Stimulated activated naive CD8-positive, alpha-beta T cell treated with anti-CD3 and anti-CD28 coated beads, Interleukin-15, amount 100 ng/mL, for 72 hours (primary cell): ENCODE measurements at regions not wholly inside any gene's neighbourhood (a gene's known extent, or its start where the extent isn't known, plus 50 kb on each side); places are given as distances from the start of the nearest gene placed in this dataset.
"Not testable (repeated sequence)": the region's sequence is repeated elsewhere in the genome, so short reads cannot be mapped to it uniquely, and the experiment has no call there.

ENCODE experiments used
- ATAC-seq: fragments of 150-1000 bp; cut with Tn5 transposase; 2 replicates; pipeline ENCODE4 v1.10.0; 2021; ENCODE audit warnings: mild to moderate bottlenecking, moderate library complexity
- DNase-seq, 2 donors: peaks; one replicate each; pipeline ENCODE4 v3.0.0; 2021 to 2022
- H3K27ac Mint-ChIP-seq, 2 donors: one replicate each; pipeline ENCODE4 v1.8.0; 2022; ENCODE audit warnings: mild to moderate bottlenecking in 2 of 2, mixed read lengths in 2 of 2, moderate library complexity in 2 of 2
- H3K27me3 Mint-ChIP-seq: one replicate; pipeline ENCODE4 v1.8.0; 2022; ENCODE audit warnings: mixed read lengths
- H3K4me1 Mint-ChIP-seq: one replicate; pipeline ENCODE4 v1.8.0; 2022; ENCODE audit warnings: mild to moderate bottlenecking, mixed read lengths
- H3K4me3 Mint-ChIP-seq, 2 donors: one replicate each; pipeline ENCODE4 v1.8.0; 2022; ENCODE audit warnings: mild to moderate bottlenecking in 2 of 2, mixed read lengths in 2 of 2, moderate library complexity in 1 of 2
- H3K9me3 Mint-ChIP-seq, 2 donors: one replicate each; pipeline ENCODE4 v1.8.0; 2022; ENCODE audit warnings: mixed read lengths in 2 of 2

DNA sequence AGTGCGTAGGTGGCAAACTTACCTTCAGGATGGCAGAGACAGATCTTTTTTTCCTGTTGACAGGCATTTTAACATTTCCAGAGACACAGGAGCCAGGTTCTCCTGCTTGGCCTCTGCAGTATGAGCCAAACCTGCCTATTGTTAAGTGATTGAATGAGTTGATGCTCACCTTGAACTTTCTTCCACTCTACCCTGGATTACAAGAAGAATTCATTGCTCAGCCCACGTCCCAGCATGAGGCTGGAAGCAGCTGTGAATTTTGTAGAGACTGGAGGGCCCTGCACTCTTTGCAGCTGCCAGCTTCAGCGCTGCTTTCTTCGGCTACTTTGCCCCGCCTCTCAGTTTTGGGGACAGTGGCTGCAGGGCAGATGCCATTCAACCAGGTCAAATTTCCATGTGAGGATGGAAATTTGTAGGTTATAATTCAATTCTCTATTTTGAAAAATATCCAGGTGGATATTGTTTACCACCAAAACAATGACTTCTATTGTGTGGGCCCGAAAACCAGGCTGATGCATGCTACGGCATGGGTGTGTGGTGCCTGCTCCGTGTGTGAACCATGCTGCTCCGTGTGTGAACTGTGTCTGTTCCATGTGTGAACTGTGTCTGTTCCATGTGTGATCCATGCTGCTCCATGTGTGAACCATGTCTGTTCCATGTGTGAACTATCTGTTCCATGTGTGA is 75.2 kb upstream of the METTL9 start:
- H3K4me3 Mint-ChIP-seq: no peak overlapping the region
- H3K27me3 Mint-ChIP-seq: no peaks in the 10 kb centered on the region
- no peak overlapping the region for H3K27ac Mint-ChIP-seq
- H3K4me1 Mint-ChIP-seq: peaks cover 5% of the 10 kb centered on the region
- H3K9me3 Mint-ChIP-seq: no peaks in the 10 kb centered on the region
- ATAC-seq: no peak
- DNase-seq: no peak

DNA sequence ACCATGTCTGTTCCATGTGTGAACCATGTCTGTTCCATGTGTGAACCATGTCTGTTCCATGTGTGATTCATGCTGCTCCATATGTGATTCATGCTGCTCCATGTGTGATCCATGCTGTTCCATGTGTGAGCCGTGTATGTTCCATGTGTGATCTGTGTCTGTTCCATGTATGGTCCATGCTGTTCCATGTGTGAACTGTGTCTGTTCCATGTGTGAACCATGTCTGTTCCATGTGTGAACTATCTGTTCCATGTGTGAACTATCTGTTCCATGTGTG is 74.7 kb upstream of the METTL9 start:
- H3K4me1 Mint-ChIP-seq, H3K27me3 Mint-ChIP-seq, DNase-seq, ATAC-seq, H3K27ac Mint-ChIP-seq, H3K4me3 Mint-ChIP-seq, H3K9me3 Mint-ChIP-seq: not testable (repeated sequence)

DNA sequence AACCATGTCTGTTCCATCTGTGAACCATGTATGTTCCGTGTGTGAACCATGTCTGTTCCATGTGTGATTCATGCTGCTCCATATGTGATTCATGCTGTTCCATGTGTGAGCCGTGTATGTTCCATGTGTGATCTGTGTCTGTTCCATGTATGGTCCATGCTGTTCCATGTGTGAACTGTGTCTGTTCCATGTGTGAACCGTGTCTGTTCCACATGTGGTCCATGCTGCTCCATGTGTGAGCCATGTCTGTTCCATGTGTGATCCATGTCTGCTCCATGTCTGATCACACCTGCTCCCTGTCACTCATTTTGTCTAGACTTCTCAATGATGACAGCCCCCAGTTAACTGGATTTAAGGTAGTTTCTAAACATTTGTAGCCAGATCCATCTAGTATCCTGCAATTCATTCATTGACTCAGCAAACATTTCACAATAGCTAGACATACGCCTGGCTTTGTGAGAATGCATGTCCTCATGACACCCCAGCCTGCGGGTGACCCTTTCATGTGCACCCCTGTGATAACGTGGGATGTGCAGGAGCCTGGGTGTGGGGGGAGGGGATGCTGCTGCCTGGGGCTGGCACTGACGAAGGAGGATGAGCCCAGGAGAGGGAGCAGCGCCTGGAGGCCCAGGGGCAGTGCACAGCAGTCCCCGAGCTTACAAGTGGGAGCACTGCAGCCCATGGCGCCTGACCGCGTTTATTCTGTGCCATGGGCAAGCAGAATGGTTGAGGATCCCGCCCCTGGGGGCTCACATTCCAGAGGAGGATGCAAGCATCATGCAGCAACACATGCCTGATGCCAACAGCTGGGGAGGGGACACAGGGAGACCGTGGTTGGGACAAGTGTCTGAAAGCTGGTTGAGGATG is 74.1 kb upstream of the METTL9 start:
- not testable (repeated sequence) for H3K27me3 Mint-ChIP-seq, H3K9me3 Mint-ChIP-seq, H3K4me1 Mint-ChIP-seq, H3K27ac Mint-ChIP-seq, H3K4me3 Mint-ChIP-seq, DNase-seq, ATAC-seq

DNA sequence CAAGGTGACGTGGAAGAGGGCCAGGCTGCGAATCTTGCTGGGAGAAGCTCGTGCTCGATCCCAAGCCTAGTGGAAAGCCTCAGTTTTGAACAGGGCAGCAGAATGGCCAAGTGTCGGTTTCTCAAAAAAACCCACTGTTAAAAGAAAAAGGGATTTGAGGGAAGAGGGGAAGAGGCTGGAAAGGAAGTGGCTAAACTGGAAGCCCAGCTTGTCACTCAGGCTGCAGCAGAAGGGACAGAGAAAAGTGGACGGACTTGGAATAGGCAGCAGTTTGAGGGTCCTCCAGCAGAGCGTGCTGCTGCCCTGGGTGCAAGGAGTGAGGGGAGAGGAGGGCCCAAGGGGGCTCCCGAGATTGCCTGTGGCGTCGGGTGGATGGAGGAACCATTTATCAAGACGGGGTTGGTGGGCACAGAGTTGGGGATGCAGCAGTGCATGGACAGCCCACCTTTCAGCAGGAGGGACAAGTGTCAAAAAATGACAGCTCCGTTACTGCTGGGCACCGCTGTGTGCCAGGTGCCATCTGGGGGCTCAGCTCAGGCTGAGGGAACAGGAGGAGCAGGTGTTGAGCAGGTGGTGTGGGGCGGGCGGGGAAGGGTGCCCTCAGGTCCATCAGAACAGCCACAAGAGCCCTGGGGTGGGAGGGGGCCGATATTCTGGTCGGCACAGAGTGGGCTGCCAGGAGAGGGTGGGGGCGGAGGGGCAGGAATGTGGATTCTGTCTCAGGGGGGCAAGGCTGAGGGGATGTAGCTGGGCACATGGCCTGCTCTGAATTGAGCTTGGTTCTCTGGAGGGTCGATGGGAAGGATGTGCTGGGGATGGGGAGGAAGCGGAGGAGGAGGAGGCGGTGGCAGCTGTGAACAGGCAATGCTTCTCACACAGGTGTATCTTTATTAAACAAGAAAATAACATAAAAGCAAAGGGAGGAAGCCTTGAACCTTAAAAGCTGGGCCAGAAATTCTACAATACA is 73.1 kb upstream of the METTL9 start:
- ATAC-seq: peak; percentile 21
- H3K4me1 Mint-ChIP-seq, H3K27ac Mint-ChIP-seq, DNase-seq, H3K4me3 Mint-ChIP-seq, H3K9me3 Mint-ChIP-seq, H3K27me3 Mint-ChIP-seq: not testable (repeated sequence)

DNA sequence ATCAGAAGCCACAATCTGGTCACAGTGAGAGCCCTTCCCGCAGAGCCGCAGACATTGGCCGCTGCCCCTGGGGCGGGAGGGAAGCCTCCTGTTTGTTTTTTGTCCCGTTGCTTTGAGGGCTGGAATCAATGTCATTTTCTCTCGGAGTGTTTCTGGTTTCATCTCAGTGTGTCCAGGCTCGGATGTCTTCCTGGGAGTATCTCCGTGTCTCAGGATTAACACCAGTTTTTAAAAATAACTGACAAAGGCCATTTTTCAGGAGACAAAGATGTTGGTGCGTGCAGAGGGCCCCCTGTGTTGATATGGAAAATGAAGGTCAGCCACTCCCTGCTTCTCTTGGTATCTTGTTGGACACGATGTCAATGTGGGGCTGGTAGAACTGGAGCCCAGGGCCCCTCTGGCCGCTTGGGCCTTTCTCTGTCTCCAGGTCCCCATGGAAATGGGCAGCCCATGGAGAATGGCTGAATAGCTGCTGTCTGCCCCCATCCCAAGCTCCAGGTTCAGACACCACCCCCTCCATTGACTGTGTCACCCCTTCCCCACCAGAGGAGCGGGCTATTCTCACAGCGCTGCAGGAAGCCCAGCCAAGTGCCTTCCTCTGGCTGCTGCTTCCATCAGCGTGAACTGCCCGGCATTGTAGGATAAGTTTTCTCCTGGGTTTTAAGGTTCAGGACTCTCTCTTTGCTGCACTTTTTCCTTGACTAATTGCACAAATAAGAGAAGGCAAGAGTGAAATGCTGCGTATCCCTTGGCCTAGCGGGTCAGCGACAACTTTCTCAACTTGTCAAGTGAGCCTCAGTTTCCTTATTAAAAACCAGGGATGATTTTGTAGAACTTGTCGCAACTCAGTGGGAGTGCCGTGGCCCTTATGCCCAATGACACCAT is 72.2 kb upstream of the METTL9 start:
- Mint-ChIP-seq H3K9me3 (no peaks in the 10 kb centered on the region), H3K4me1 (no peaks in the 10 kb centered on the region), H3K27me3 (no peaks in the 10 kb centered on the region), H3K4me3 (no peak overlapping the region), H3K27ac (no peak overlapping the region)
- ATAC-seq (no peak), DNase-seq (no peak)

DNA sequence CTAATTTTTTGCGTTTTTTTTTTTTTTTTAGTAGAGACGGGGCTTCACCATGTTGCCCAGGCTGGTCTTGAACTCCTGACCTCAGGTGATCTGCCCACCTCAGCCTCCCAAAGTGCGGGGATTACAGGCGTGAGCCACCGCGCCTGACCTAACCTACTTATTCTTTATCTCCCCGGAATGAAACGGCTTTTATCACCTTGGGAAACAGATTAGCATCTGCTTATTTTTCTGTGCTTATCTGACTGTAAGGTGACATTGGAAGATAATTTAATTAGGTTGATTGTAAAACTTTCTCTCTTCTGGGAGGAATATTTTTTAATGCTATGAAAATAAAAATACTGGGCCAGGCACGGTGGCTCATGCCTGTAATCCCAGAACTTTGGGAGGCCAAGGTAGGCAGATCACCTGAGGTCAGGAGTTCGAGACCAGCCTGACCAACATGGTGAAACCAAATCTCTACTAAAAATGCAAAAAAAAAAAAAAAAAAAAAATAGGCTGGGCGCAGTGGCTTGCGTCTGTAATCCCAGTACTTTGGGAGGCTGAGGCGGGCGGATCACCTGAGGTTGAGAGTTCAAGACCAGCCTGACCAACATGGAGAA is 70.2 kb upstream of the METTL9 start:
- not testable (repeated sequence) for DNase-seq, H3K27me3 Mint-ChIP-seq, ATAC-seq, H3K4me3 Mint-ChIP-seq, H3K9me3 Mint-ChIP-seq, H3K4me1 Mint-ChIP-seq, H3K27ac Mint-ChIP-seq

DNA sequence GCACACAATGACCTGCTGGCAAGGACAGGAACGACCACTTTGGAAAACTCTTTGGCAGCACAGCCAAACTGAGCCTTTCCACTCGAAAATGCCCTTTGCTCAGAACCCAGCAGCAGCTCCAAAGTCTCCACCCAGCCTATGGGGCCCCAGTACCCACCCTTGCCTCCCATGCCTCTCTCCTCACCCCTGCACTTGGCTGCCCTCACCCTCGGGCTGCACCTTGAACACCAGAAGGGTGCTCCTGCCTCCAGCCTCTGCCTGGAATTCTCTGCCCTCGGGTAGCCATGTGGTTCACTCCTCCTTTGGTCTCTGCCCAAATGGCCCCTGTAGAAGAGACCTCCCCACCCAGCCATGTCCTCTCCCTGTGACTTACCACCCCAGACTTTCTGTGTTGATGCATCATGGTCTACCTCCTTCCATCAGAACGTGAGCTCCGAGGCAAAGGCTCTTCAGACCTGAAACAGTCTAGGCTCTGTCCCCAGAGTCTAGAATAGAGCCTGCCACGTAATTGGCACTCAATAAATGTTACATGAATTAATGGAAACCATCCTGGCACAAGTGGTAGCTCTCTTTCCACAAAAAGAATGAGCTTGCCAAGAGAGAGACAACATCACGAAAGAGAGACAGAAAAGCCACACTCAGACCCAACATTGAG is 68.5 kb upstream of the METTL9 start:
- not testable (repeated sequence) for ATAC-seq, H3K4me3 Mint-ChIP-seq, H3K4me1 Mint-ChIP-seq, DNase-seq, H3K27me3 Mint-ChIP-seq, H3K27ac Mint-ChIP-seq, H3K9me3 Mint-ChIP-seq

DNA sequence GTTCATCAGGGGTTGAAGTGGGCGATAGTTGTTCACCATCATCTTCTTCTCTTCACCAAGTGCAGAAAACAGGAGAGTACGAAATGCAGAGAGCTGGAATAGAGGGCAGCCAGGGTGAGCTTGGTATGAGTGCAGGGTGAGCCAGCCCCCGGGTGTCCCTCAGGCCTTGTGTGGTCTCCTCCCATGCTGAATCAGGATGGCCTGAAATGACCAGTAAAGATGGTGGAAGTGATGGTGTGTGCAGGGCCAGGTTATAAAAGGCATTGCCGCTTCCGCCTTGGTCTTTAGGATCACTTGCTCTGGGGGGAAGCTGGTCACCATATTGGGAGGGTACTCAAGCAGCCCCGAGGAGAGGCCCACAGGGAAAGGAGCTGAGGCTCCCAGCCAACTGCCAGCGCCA is 66.4 kb upstream of the METTL9 start:
- H3K4me3 Mint-ChIP-seq, H3K4me1 Mint-ChIP-seq, ATAC-seq, H3K27ac Mint-ChIP-seq, H3K27me3 Mint-ChIP-seq, H3K9me3 Mint-ChIP-seq, DNase-seq: not testable (repeated sequence)

DNA sequence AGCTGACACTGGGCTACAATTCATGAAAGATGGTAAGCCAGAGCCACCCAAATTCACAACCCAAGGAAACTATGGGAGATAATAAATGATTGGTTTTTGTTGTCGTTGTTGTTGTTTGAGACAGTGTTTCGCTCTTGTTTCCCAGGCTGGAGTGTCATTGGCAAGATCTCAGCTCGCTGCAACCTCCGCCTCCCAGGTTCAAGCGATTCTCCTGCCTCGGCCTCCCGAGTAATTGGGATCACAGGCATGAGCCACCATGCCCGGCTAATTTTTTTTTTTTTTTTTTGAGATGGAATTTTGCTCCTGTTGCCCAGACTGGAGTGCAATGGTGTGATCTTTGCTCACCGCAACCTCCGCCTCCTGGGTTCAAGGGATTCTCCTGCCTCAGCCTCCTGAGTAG is 65.9 kb upstream of the METTL9 start:
- H3K27ac Mint-ChIP-seq, H3K27me3 Mint-ChIP-seq, H3K4me1 Mint-ChIP-seq, DNase-seq, H3K4me3 Mint-ChIP-seq, H3K9me3 Mint-ChIP-seq, ATAC-seq: not testable (repeated sequence)

DNA sequence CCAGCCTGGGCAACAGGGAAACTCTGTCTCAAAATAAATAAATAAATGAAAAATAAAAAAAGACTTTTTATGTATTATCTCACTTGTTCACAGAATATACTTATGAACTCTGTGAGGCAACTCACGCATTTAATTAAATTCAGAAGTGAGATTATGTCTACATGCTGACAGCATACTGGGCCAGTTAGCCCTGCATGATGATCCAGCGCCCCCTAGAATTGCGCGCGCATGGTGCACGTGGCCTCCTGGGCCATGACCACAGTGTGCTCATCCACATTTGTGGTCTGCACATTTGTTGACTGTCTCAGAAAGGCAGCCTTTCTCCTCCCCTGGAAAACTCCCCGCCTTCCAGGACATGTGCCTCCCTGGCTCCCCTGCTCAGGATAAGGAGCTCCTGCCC is 64.8 kb upstream of the METTL9 start:
- not testable (repeated sequence) for H3K27ac Mint-ChIP-seq, H3K4me1 Mint-ChIP-seq, H3K9me3 Mint-ChIP-seq, H3K27me3 Mint-ChIP-seq, DNase-seq, H3K4me3 Mint-ChIP-seq
- ATAC-seq: peak; percentile 73

DNA sequence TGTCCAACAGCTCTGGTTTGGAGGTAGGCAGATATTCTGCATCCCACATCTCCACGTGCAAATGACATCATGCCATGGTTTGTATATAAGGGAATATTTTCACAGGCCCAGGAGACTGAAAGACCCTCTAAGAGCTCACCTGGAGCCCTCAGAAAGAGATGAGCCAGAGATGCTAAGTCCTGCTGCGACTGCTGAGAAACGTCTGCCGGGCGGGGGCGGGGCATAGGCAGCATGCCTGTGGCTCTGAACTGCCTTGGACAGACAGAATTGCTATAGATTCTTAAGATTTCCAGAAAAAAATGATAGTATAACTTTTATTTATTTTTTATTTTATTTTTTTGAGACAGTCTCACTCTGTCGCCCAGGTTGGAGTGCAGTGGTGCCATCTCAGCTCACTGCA is 64.2 kb upstream of the METTL9 start:
- not testable (repeated sequence) for H3K4me3 Mint-ChIP-seq, H3K9me3 Mint-ChIP-seq, DNase-seq, H3K27me3 Mint-ChIP-seq, H3K27ac Mint-ChIP-seq, ATAC-seq
- peaks cover 12% of the 10 kb centered on the region for H3K4me1 Mint-ChIP-seq

DNA sequence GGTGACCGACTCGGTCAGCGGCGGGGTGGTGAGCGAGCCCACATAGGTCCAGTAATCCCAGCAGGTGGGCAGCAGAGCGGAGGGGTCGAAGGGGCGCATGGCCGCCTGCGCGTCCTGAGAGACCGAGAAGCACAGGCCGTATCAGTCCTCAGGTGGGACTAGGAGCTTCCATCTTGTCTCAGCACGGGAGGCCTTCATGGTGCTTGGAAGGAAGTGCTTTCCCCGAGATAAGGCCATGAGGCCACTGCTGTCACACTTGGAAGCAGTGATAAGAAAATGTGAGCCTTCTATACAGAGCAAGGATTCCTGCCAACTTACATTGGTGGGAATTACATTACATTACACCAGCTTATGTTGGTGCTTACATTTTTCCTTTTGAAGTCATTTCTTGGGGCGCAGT is 62.6 kb upstream of the METTL9 start:
- not testable (repeated sequence) for DNase-seq, H3K27ac Mint-ChIP-seq, H3K27me3 Mint-ChIP-seq, H3K9me3 Mint-ChIP-seq, ATAC-seq, H3K4me3 Mint-ChIP-seq
- H3K4me1 Mint-ChIP-seq: peaks cover 27% of the 10 kb centered on the region

DNA sequence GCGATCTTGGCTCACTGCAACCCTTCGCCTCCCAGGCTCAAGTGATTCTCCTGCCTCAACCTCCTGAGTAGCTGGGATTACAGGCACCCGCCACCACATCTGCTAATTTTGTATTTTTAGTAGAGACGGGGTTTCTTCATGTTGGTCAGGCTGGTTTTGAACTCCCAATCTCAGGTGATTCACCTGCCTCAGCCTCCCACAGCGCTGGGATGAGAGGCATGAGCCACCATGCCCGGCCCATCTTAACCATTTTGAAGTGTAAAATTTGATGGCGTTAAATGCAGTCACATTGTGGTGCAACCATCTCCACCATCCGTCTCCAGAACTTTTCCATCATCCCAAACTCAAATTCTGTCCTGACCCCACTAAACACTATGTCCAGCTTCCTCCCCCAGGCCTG is 61.8 kb upstream of the METTL9 start:
- not testable (repeated sequence) for H3K27ac Mint-ChIP-seq, DNase-seq

DNA sequence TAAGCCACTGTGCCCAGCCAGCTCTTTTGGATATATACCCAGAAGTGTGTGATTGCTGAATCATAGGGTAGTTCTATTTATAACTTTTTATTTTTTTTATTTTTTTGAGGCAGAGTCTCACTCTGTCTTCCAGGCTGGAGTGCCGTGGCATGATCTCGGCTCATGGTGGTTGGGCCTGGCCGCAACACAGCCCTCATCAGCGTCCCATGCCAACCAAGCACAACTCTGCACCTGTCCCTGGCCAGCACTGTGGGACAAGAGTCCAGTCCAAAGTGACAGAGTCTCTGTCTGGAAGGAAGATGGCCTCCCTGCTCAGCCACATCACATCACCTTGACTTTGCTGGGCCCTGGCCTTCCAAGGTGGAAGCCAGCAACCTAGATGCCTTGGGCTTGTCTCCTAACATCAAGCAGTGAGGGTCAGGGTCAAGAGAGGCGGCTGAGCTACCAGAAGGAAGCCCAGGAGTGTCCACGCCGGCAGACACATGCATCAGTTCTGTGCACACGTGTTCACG is 60.2 kb upstream of the METTL9 start:
- not testable (repeated sequence) for H3K27ac Mint-ChIP-seq, H3K27me3 Mint-ChIP-seq, ATAC-seq, H3K4me3 Mint-ChIP-seq, H3K9me3 Mint-ChIP-seq, DNase-seq
- peaks cover 40% of the 10 kb centered on the region for H3K4me1 Mint-ChIP-seq

More for the DNA sequence above, 61.8 kb upstream of the METTL9 start:
- ATAC-seq, H3K9me3 Mint-ChIP-seq, H3K27me3 Mint-ChIP-seq, H3K4me3 Mint-ChIP-seq: not testable (repeated sequence)
- peaks cover 34% of the 10 kb centered on the region for H3K4me1 Mint-ChIP-seq
